ENCODE measurements at regions not wholly inside any gene's neighbourhood (a gene's known extent, or its start where the extent isn't known, plus 50 kb on each side); places are given as distances from the start of the nearest gene placed in this dataset.

- TF ChIP-seq REST (IDR thresholded peaks at IDR 0.05; ENCODE audit: low read depth): no peak
- TF ChIP-seq ZNF274 (IDR thresholded peaks at IDR 0.05; ENCODE audit: low read depth, low read length): no peak
Observed at GRCh38 chr2:105580216-105580615, 164.5 kb upstream of the NCK2 start (continued).

- Histone ChIP-seq H2AFZ (ENCODE audit: low read depth, low read length, poor library complexity, severe bottlenecking) (no peak overlapping the region), H3K9me2 (ENCODE audit: insufficient read depth) (no peaks in the 10 kb centered on the region), H3K79me2 (ENCODE audit: insufficient read depth, low read length) (no peaks in the 10 kb centered on the region), H3K9ac (ENCODE audit: low read length) (no peak overlapping the region), H3K27me3 (ENCODE audit: insufficient read depth, low read length) (peaks cover 14% of the 10 kb centered on the region; the same call in 1 of the 2 replicates), H3K4me3 (replicated peaks in 1 of 2; ENCODE audit: low read depth in 1 of 2, low read length in 2 of 2) (no peak overlapping the region), H4K20me1 (ENCODE audit: insufficient read depth) (no peaks in the 10 kb centered on the region), H3K9me3 (ENCODE audit: control insufficient read depth in 1 of 2, insufficient read depth in 1 of 2, low read depth in 1 of 2, low read length in 2 of 2) (no peaks in the 10 kb centered on the region), H3K4me2 (ENCODE audit: low read length) (no peak overlapping the region), H3K4me1 (ENCODE audit: control insufficient read depth in 1 of 2, insufficient read depth in 2 of 2, low read length in 2 of 2) (0 out of 4 replicates have a peak, but pooled peaks cover 0 to 3% of the 10 kb centered on the region in 2 experiments), H3K27ac (ENCODE audit: low read depth, low read length) (no peak overlapping the region), H3K36me3 (ENCODE audit: control insufficient read depth in 1 of 2, insufficient read depth in 2 of 2, low read length in 2 of 2) (no peaks in the 10 kb centered on the region)
- no peak for ATAC-seq
- ChIA-PET POLR2A (no interaction called here), CTCF (interaction anchor here (0.7 to 2.6 kb wide), 3 partner anchors 507 to 1004 kb away, joined by 3 to 9 read pairs (median 3); no protein-coding TSS in a partner anchor), RAD21 (ENCODE audit: low non-redundant PET in 1 of 2, low total read pairs in 2 of 2, uncharacterized antibody in 2 of 2, unreplicated experiment in 2 of 2) (no interaction called here)
- intact Hi-C loops (cut with micrococcal nuclease): loop anchor here (5.0 kb wide), 3 partner anchors 309 to 1004 kb away; no protein-coding TSS in a partner anchor
- TF ChIP-seq SIN3A (IDR thresholded peaks at IDR 0.05; ENCODE audit: low read depth): no peak
- TF ChIP-seq ZBTB33 (IDR thresholded peaks at IDR 0.05; ENCODE audit: extremely low read depth, insufficient replicate concordance, low read length): no peak
- no peak for TF ChIP-seq FOSL1 (IDR thresholded peaks at IDR 0.05; ENCODE audit: low read depth)
- TF ChIP-seq REST (IDR thresholded peaks at IDR 0.05; ENCODE audit: low read depth): no peak
- no peak for TF ChIP-seq POLR2AphosphoS5 (IDR thresholded peaks at IDR 0.05; ENCODE audit: low read depth, low read length)
- no peak for TF ChIP-seq EZH2 (IDR thresholded peaks at IDR 0.05)
- TF ChIP-seq YY1 (IDR thresholded peaks at IDR 0.05; ENCODE audit: extremely low read depth, insufficient replicate concordance, low read depth, low read length): no peak
- no peak for TF ChIP-seq JUND (IDR thresholded peaks at IDR 0.05)
- no TSS peak for BruUV-seq (replicated peaks)
- no peak for DNase-seq (ENCODE audit: low read depth, low spot score)
Observed at GRCh38 chr2:105578166-105578565, 166.5 kb upstream of the NCK2 start.

Data from HCT116 (cell line).